Right lobe of liver (tissue), 4 donors: ENCODE measurements at regions not wholly inside any gene's neighbourhood (a gene's known extent, or its start where the extent isn't known, plus 50 kb on each side); places are given as distances from the start of the nearest gene placed in this dataset.

ENCODE experiments used
- POLR2A ChIP-seq: fragments of 450-650 bp; IDR thresholded peaks from one replicate; pipeline ENCODE4 v1.6.1; 2017; ENCODE audit warnings: antibody characterized with exemption, mild to moderate bottlenecking
- TF ChIP-seq, protein P1 (sequence below), 4 donors: fragments of 200-600 bp in 3 of 4; fragments of 450-650 bp in 1 of 4; IDR thresholded peaks; one replicate each; pipeline versions ENCODE4 v1.5.1 to v1.8.0; 2016 to 2022; ENCODE audit warnings: antibody characterized with exemption in 4 of 4, mild to moderate bottlenecking in 2 of 4
- donor health status: DM: no; HTN: no; CAD: no.
- donor health status: DM: no; HTN: no; CAD: no.
- donor health status: DM: no; HTN: yes; CAD: no.

GRCh38 chr4:20028645-20029044 lies 223.1 kb upstream of the SLIT2 start:
- TF ChIP-seq POLR2A = no peak
- TF ChIP-seq, protein P1, sequence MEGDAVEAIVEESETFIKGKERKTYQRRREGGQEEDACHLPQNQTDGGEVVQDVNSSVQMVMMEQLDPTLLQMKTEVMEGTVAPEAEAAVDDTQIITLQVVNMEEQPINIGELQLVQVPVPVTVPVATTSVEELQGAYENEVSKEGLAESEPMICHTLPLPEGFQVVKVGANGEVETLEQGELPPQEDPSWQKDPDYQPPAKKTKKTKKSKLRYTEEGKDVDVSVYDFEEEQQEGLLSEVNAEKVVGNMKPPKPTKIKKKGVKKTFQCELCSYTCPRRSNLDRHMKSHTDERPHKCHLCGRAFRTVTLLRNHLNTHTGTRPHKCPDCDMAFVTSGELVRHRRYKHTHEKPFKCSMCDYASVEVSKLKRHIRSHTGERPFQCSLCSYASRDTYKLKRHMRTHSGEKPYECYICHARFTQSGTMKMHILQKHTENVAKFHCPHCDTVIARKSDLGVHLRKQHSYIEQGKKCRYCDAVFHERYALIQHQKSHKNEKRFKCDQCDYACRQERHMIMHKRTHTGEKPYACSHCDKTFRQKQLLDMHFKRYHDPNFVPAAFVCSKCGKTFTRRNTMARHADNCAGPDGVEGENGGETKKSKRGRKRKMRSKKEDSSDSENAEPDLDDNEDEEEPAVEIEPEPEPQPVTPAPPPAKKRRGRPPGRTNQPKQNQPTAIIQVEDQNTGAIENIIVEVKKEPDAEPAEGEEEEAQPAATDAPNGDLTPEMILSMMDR (IDR thresholded peaks at IDR 0.05) = no peak
